Testis (tissue), 2 donors: ENCODE measurements at regions not wholly inside any gene's neighbourhood (a gene's known extent, or its start where the extent isn't known, plus 50 kb on each side); places are given as distances from the start of the nearest gene placed in this dataset.

Experiments used
- DNase-seq: peaks from one replicate; pipeline ENCODE4 v3.0.0-alpha.2; 2019
- H3K27ac ChIP-seq, 2 donors: fragments of 200-600 bp; sonication (generic); one replicate each; pipeline ENCODE4 v1.5.1; 2019
- H3K27me3 ChIP-seq: fragments of 200-600 bp; sonication (generic); one replicate; pipeline ENCODE4 v1.5.1; 2019
- H3K36me3 ChIP-seq: fragments of 200-600 bp; sonication (generic); one replicate; pipeline ENCODE4 v1.5.1; 2017; ENCODE audit warnings: low read depth; ENCODE audit errors: missing control alignments
- H3K4me1 ChIP-seq: fragments of 200-600 bp; sonication (generic); one replicate; pipeline ENCODE4 v1.5.1; 2019
- H3K4me3 ChIP-seq, 2 donors: fragments of 200-600 bp; sonication (generic); one replicate each; pipeline ENCODE4 v1.5.1; 2017 to 2019
- H3K9me3 ChIP-seq: fragments of 200-600 bp; sonication (generic); one replicate; pipeline ENCODE4 v1.5.1; 2017
- POLR2A ChIP-seq: fragments of 450-650 bp; IDR thresholded peaks from one replicate; pipeline ENCODE4 v1.6.1; 2017; ENCODE audit warnings: antibody characterized with exemption, mild to moderate bottlenecking, moderate library complexity
- WGBS, 2 donors: methylation state at CpG; one replicate each; pipeline ENCODE4 v1.1.5; 2018; 5-methylcytosine and 5-hydroxymethylcytosine counted together
- intact Hi-C: fragments of 100-400 bp; cut with DNase I; formaldehyde crosslinking; loops from one replicate; pipeline ENCODE4 v1.15.1; 2023; ENCODE audit warnings: low total_unique reads
- TF ChIP-seq, protein P1 (sequence below), 3 experiments: fragments of 450-650 bp in 2 of 3; fragments of 200-600 bp in 1 of 3; sonication (generic) in 1 of 3; IDR thresholded peaks; one replicate each; pipeline ENCODE4 v1.5.1; 2016 to 2019; ENCODE audit warnings: antibody characterized with exemption in 3 of 3, mild to moderate bottlenecking in 2 of 3, moderate library complexity in 1 of 3

DNA sequence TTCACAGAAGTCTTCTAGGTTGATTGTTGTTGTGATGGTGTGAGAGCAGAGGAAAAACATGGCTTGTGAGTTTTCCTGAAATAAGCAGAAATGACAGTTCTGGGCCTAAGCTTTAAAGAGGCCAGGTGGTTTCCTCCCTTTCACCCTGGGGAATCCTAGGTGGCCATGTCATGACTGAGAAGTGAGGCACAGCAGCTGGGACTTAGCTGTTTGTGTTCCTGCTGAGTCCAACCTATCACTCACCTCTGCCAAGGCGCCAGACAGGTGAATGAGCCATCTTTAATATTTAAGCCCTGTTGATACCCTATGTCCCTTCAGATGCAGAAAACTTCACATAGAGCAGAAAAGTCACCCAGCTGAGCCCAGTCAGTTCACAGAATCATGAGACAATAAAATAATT is 384.4 kb downstream of the SLC4A3 start:
- no peaks in the 10 kb centered on the region for H3K36me3 ChIP-seq
- 93 to 100% methylated on average over 1 of the region's 1 CpG for WGBS, 2 donors
- TF ChIP-seq, protein P1, sequence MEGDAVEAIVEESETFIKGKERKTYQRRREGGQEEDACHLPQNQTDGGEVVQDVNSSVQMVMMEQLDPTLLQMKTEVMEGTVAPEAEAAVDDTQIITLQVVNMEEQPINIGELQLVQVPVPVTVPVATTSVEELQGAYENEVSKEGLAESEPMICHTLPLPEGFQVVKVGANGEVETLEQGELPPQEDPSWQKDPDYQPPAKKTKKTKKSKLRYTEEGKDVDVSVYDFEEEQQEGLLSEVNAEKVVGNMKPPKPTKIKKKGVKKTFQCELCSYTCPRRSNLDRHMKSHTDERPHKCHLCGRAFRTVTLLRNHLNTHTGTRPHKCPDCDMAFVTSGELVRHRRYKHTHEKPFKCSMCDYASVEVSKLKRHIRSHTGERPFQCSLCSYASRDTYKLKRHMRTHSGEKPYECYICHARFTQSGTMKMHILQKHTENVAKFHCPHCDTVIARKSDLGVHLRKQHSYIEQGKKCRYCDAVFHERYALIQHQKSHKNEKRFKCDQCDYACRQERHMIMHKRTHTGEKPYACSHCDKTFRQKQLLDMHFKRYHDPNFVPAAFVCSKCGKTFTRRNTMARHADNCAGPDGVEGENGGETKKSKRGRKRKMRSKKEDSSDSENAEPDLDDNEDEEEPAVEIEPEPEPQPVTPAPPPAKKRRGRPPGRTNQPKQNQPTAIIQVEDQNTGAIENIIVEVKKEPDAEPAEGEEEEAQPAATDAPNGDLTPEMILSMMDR (IDR thresholded peaks at IDR 0.05): no peak
- no peak for TF ChIP-seq POLR2A
- no peak for DNase-seq
- H3K4me3 ChIP-seq: no peak overlapping the region
- no peak overlapping the region for H3K27ac ChIP-seq
- intact Hi-C loops: no loop called here
- peaks cover 5% of the 10 kb centered on the region for H3K4me1 ChIP-seq
- H3K27me3 ChIP-seq: no peaks in the 10 kb centered on the region
- no peaks in the 10 kb centered on the region for H3K9me3 ChIP-seq

DNA sequence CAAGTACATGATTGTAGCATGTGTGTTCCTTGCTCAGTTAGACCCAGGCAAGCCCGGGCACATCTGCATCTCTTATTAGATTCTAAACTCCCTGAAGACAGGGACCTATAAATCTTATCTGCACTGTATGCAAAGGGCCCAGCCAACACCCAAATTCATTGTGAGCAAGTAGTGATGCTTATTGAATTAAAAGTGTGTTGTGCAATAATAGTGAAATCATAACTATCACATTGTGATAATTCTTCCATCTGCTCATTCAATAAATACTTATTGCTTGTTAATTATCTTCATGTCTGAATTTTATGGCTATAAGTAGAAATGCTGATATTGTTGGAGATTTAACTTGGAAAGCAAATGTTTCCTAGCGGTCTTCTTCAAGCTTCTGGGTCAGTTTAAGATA is 387.5 kb downstream of the SLC4A3 start:
- Histone ChIP-seq H3K27me3 (no peaks in the 10 kb centered on the region), H3K36me3 (no peaks in the 10 kb centered on the region), H3K27ac (no peak overlapping the region), H3K9me3 (no peaks in the 10 kb centered on the region), H3K4me3 (no peak overlapping the region), H3K4me1 (no peaks in the 10 kb centered on the region)
- TF ChIP-seq, protein P1 (IDR thresholded peaks at IDR 0.05): no peak
- no peak for TF ChIP-seq POLR2A
- 92 to 95% methylated on average over 2 of the region's 2 CpGs for WGBS, 2 donors
- no peak for DNase-seq
- intact Hi-C loops: no loop called here

DNA sequence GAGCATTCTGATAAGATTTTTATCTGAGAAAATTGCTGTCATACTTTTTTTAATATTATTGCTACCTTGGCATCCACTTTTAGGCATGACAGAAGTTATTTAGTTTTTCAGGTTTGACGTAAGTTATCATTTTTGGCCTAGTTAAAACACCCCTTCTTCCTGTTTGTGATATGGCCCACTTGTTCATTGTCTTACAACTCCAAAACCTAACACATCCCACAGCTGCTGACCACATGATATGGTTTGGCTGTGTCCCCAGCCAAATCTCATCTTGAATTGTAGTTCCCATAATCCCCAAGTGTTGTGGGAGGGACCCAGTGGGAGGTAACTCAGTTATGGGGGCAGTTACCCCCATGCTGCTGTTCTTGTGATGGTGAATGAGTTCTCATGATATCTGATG is 388.1 kb downstream of the SLC4A3 start:
- 63% methylated on average over 1 of the region's 1 CpG for WGBS, 2 donors
- intact Hi-C loops: no loop called here
- Histone ChIP-seq H3K9me3 (no peaks in the 10 kb centered on the region), H3K27ac (no peak overlapping the region), H3K36me3 (no peaks in the 10 kb centered on the region), H3K4me3 (no peak overlapping the region), H3K27me3 (no peaks in the 10 kb centered on the region), H3K4me1 (no peaks in the 10 kb centered on the region)
- DNase-seq: no peak
- TF ChIP-seq POLR2A: no peak
- TF ChIP-seq, protein P1 (IDR thresholded peaks at IDR 0.05): no peak

DNA sequence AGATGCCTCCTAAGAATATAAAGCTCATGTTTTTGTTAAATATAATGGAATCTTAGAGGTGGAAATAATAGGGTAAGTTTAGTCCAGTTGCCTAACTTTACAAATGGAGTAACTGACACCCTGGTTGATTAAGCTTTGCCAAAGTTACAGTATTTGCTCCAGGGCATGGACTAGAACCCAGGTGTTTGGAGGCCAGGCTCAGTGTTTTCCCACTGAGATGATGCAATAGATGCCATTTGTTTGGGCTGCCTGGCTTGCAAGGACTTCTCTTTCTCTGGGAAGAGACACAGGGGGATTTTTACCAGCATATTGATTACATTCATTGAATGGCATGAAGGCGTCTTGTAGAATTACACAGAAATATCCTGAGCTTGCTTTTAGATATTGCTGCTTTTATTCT is 397.8 kb downstream of the SLC4A3 start:
- DNase-seq: no peak
- Histone ChIP-seq H3K4me1 (no peaks in the 10 kb centered on the region), H3K36me3 (no peaks in the 10 kb centered on the region), H3K4me3 (no peak overlapping the region), H3K27me3 (no peaks in the 10 kb centered on the region), H3K27ac (no peak overlapping the region), H3K9me3 (no peaks in the 10 kb centered on the region)
- intact Hi-C loops: no loop called here
- TF ChIP-seq, protein P1 (IDR thresholded peaks at IDR 0.05): no peak
- TF ChIP-seq POLR2A: no peak
- WGBS, 2 donors: 93 to 96% methylated on average over 1 of the region's 1 CpG

DNA sequence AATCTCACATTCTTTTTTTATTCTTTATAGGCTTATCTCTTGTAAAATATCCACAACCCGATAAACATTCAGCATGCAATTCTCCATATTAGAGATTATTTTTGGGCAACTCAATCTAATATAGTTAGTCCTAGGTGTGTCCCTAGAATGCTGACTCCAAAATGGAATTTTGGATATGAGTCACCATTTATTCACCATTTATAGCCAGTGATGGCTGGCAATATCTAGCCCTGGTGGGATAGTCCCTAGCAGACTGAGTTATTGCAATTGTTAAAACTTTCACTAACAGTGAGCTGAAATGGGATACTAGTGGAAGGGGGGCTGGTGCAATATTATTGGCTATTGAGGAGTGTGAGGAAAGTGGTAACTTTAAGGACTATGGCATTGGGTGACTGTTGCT is 401.6 kb downstream of the SLC4A3 start:
- no peak for TF ChIP-seq POLR2A
- TF ChIP-seq, protein P1 (IDR thresholded peaks at IDR 0.05): no peak
- 92 to 100% methylated on average over 1 of the region's 1 CpG for WGBS, 2 donors
- H3K27me3 ChIP-seq: no peaks in the 10 kb centered on the region
- H3K36me3 ChIP-seq: no peaks in the 10 kb centered on the region
- no peak overlapping the region for H3K27ac ChIP-seq
- H3K4me1 ChIP-seq: no peaks in the 10 kb centered on the region
- intact Hi-C loops: no loop called here
- H3K9me3 ChIP-seq: no peaks in the 10 kb centered on the region
- DNase-seq: no peak
- H3K4me3 ChIP-seq: no peak overlapping the region
